ENCODE measurements at regions not wholly inside any gene's neighbourhood (a gene's known extent, or its start where the extent isn't known, plus 50 kb on each side); places are given as distances from the start of the nearest gene placed in this dataset.

- no peaks in the 10 kb centered on the region for H3K9me3 ChIP-seq (ENCODE audit: control insufficient read depth, insufficient read depth, low read length)
- no peaks in the 10 kb centered on the region for H3K27me3 ChIP-seq (ENCODE audit: control insufficient read depth, insufficient read depth, low read length)
- no peak overlapping the region for H3K9ac ChIP-seq (ENCODE audit: low read depth, low read length)
- no peak overlapping the region for H3K4me3 ChIP-seq (ENCODE audit: low read depth, low read length)
- H3K36me3 ChIP-seq (ENCODE audit: control insufficient read depth, insufficient read depth, low read length): no peaks in the 10 kb centered on the region
- H3K4me1 ChIP-seq (ENCODE audit: control insufficient read depth, insufficient read depth, low read length): no peaks in the 10 kb centered on the region
Measured at GRCh38 chr2:17181051-17181752, 337.0 kb downstream of the RAD51AP2 start.

GRCh38 chr2:17179145-17179808 is 339.0 kb downstream of the RAD51AP2 start:
- H3K36me3 ChIP-seq (ENCODE audit: control insufficient read depth, insufficient read depth, low read length): no peaks in the 10 kb centered on the region
- no peaks in the 10 kb centered on the region for H3K27me3 ChIP-seq (ENCODE audit: control insufficient read depth, insufficient read depth, low read length)
- H3K9me3 ChIP-seq (ENCODE audit: control insufficient read depth, insufficient read depth, low read length): no peaks in the 10 kb centered on the region
- H3K4me3 ChIP-seq (ENCODE audit: low read depth, low read length): no peak overlapping the region
- H3K4me1 ChIP-seq (ENCODE audit: control insufficient read depth, insufficient read depth, low read length): no peaks in the 10 kb centered on the region
- H3K9ac ChIP-seq (ENCODE audit: low read depth, low read length): no peak overlapping the region

GRCh38 chr2:17177088-17177487 is 341.2 kb downstream of the RAD51AP2 start:
- Histone ChIP-seq H3K4me1 (ENCODE audit: control insufficient read depth, insufficient read depth, low read length) (no peaks in the 10 kb centered on the region), H3K9ac (ENCODE audit: low read depth, low read length) (no peak overlapping the region), H3K27me3 (ENCODE audit: control insufficient read depth, insufficient read depth, low read length) (no peaks in the 10 kb centered on the region), H3K4me3 (ENCODE audit: low read depth, low read length) (no peak overlapping the region), H3K36me3 (ENCODE audit: control insufficient read depth, insufficient read depth, low read length) (no peaks in the 10 kb centered on the region), H3K9me3 (ENCODE audit: control insufficient read depth, insufficient read depth, low read length) (no peaks in the 10 kb centered on the region)

- H3K9me3 ChIP-seq (ENCODE audit: control insufficient read depth, insufficient read depth, low read length): no peaks in the 10 kb centered on the region
- no peak overlapping the region for H3K9ac ChIP-seq (ENCODE audit: low read depth, low read length)
- H3K27me3 ChIP-seq (ENCODE audit: control insufficient read depth, insufficient read depth, low read length): no peaks in the 10 kb centered on the region
- H3K4me3 ChIP-seq (ENCODE audit: low read depth, low read length): no peak overlapping the region
- no peaks in the 10 kb centered on the region for H3K4me1 ChIP-seq (ENCODE audit: control insufficient read depth, insufficient read depth, low read length)
- H3K36me3 ChIP-seq (ENCODE audit: control insufficient read depth, insufficient read depth, low read length): no peaks in the 10 kb centered on the region
Measured at GRCh38 chr2:17171446-17172049, 346.7 kb downstream of the RAD51AP2 start.

GRCh38 chr2:17166506-17166905 is 351.7 kb downstream of the RAD51AP2 start:
- H3K4me3 ChIP-seq (ENCODE audit: low read depth, low read length): no peak overlapping the region
- H3K9ac ChIP-seq (ENCODE audit: low read depth, low read length): no peak overlapping the region
- no peaks in the 10 kb centered on the region for H3K9me3 ChIP-seq (ENCODE audit: control insufficient read depth, insufficient read depth, low read length)
- no peaks in the 10 kb centered on the region for H3K27me3 ChIP-seq (ENCODE audit: control insufficient read depth, insufficient read depth, low read length)
- H3K4me1 ChIP-seq (ENCODE audit: control insufficient read depth, insufficient read depth, low read length): no peaks in the 10 kb centered on the region
- H3K36me3 ChIP-seq (ENCODE audit: control insufficient read depth, insufficient read depth, low read length): no peaks in the 10 kb centered on the region

- H3K9me3 ChIP-seq (ENCODE audit: control insufficient read depth, insufficient read depth, low read length): no peaks in the 10 kb centered on the region
- no peaks in the 10 kb centered on the region for H3K4me1 ChIP-seq (ENCODE audit: control insufficient read depth, insufficient read depth, low read length)
- no peaks in the 10 kb centered on the region for H3K36me3 ChIP-seq (ENCODE audit: control insufficient read depth, insufficient read depth, low read length)
- H3K4me3 ChIP-seq (ENCODE audit: low read depth, low read length): no peak overlapping the region
- H3K9ac ChIP-seq (ENCODE audit: low read depth, low read length): no peak overlapping the region
- no peaks in the 10 kb centered on the region for H3K27me3 ChIP-seq (ENCODE audit: control insufficient read depth, insufficient read depth, low read length)
Measured at GRCh38 chr2:17164550-17164949, 353.7 kb downstream of the RAD51AP2 start.

- Histone ChIP-seq H3K4me1 (ENCODE audit: control insufficient read depth, insufficient read depth, low read length) (no peaks in the 10 kb centered on the region), H3K9ac (ENCODE audit: low read depth, low read length) (no peak overlapping the region), H3K4me3 (ENCODE audit: low read depth, low read length) (no peak overlapping the region), H3K36me3 (ENCODE audit: control insufficient read depth, insufficient read depth, low read length) (no peaks in the 10 kb centered on the region), H3K9me3 (ENCODE audit: control insufficient read depth, insufficient read depth, low read length) (no peaks in the 10 kb centered on the region), H3K27me3 (ENCODE audit: control insufficient read depth, insufficient read depth, low read length) (no peaks in the 10 kb centered on the region)
Measured at GRCh38 chr2:17163638-17164037, 354.6 kb downstream of the RAD51AP2 start.

- Histone ChIP-seq H3K4me3 (ENCODE audit: low read depth, low read length) (no peak overlapping the region), H3K9me3 (ENCODE audit: control insufficient read depth, insufficient read depth, low read length) (no peaks in the 10 kb centered on the region), H3K4me1 (ENCODE audit: control insufficient read depth, insufficient read depth, low read length) (no peaks in the 10 kb centered on the region), H3K36me3 (ENCODE audit: control insufficient read depth, insufficient read depth, low read length) (no peaks in the 10 kb centered on the region), H3K9ac (ENCODE audit: low read depth, low read length) (no peak overlapping the region), H3K27me3 (ENCODE audit: control insufficient read depth, insufficient read depth, low read length) (no peaks in the 10 kb centered on the region)
Measured at GRCh38 chr2:17162713-17163112, 355.5 kb downstream of the RAD51AP2 start.

GRCh38 chr2:17160594-17160993 is 357.6 kb downstream of the RAD51AP2 start:
- Histone ChIP-seq H3K36me3 (ENCODE audit: control insufficient read depth, insufficient read depth, low read length) (no peaks in the 10 kb centered on the region), H3K27me3 (ENCODE audit: control insufficient read depth, insufficient read depth, low read length) (no peaks in the 10 kb centered on the region), H3K4me3 (ENCODE audit: low read depth, low read length) (no peak overlapping the region), H3K9ac (ENCODE audit: low read depth, low read length) (no peak overlapping the region), H3K4me1 (ENCODE audit: control insufficient read depth, insufficient read depth, low read length) (no peaks in the 10 kb centered on the region), H3K9me3 (ENCODE audit: control insufficient read depth, insufficient read depth, low read length) (no peaks in the 10 kb centered on the region)

GRCh38 chr2:17156086-17156485 is 362.2 kb downstream of the RAD51AP2 start:
- H3K9ac ChIP-seq (ENCODE audit: low read depth, low read length): no peak overlapping the region
- no peaks in the 10 kb centered on the region for H3K4me1 ChIP-seq (ENCODE audit: control insufficient read depth, insufficient read depth, low read length)
- no peaks in the 10 kb centered on the region for H3K9me3 ChIP-seq (ENCODE audit: control insufficient read depth, insufficient read depth, low read length)
- H3K27me3 ChIP-seq (ENCODE audit: control insufficient read depth, insufficient read depth, low read length): no peaks in the 10 kb centered on the region
- no peaks in the 10 kb centered on the region for H3K36me3 ChIP-seq (ENCODE audit: control insufficient read depth, insufficient read depth, low read length)
- H3K4me3 ChIP-seq (ENCODE audit: low read depth, low read length): no peak overlapping the region

GRCh38 chr2:17149945-17150344 is 368.3 kb downstream of the RAD51AP2 start:
- no peaks in the 10 kb centered on the region for H3K27me3 ChIP-seq (ENCODE audit: control insufficient read depth, insufficient read depth, low read length)
- H3K9ac ChIP-seq (ENCODE audit: low read depth, low read length): no peak overlapping the region
- no peaks in the 10 kb centered on the region for H3K9me3 ChIP-seq (ENCODE audit: control insufficient read depth, insufficient read depth, low read length)
- H3K36me3 ChIP-seq (ENCODE audit: control insufficient read depth, insufficient read depth, low read length): no peaks in the 10 kb centered on the region
- H3K4me3 ChIP-seq (ENCODE audit: low read depth, low read length): no peak overlapping the region
- peaks cover 12% of the 10 kb centered on the region for H3K4me1 ChIP-seq (ENCODE audit: control insufficient read depth, insufficient read depth, low read length)
